ENCODE measurements at regions not wholly inside any gene's neighbourhood (a gene's known extent, or its start where the extent isn't known, plus 50 kb on each side); places are given as distances from the start of the nearest gene placed in this dataset.

- CTCF ChIA-PET, result no interaction called here
- Histone ChIP-seq H3K4me1 (no peaks in the 10 kb centered on the region), H3K36me3 (ENCODE audit: control insufficient read depth, insufficient read depth, low read length) (no peaks in the 10 kb centered on the region), H3K27me3 (replicated peaks; ENCODE audit: control insufficient read depth, insufficient read depth, low read length) (no peaks in the 10 kb centered on the region), H3K4me3 (ENCODE audit: low read depth, low read length) (no peak overlapping the region), H3K9me3 (no peaks in the 10 kb centered on the region)
- TF ChIP-seq CTCF (IDR thresholded peaks at IDR 0.05; ENCODE audit: insufficient read depth in 1 of 2, low read depth in 1 of 2, low read length in 1 of 2, severe bottlenecking in 1 of 2, unreplicated experiment in 1 of 2), result no peak
- POLR2A ChIA-PET, result no interaction called here
- intact Hi-C loops (cut with micrococcal nuclease; ENCODE audit: unreplicated experiment), result no loop called here
- no peak for DNase-seq
- H3K27ac Mint-ChIP-seq (ENCODE audit: unreplicated experiment), result no peak overlapping the region
- no peak overlapping the region for H3K4me3 Mint-ChIP-seq (ENCODE audit: unreplicated experiment)
- no peaks in the 10 kb centered on the region for H3K9me3 Mint-ChIP-seq (ENCODE audit: unreplicated experiment)
- H3K36me3 Mint-ChIP-seq (ENCODE audit: insufficient read depth, unreplicated experiment), result no peaks in the 10 kb centered on the region
- H3K4me1 Mint-ChIP-seq (ENCODE audit: low read depth, unreplicated experiment), result no peaks in the 10 kb centered on the region
- no TSS peak for BruUV-seq (replicated peaks)
- H3K27me3 Mint-ChIP-seq (ENCODE audit: insufficient read depth, unreplicated experiment), result peaks cover 3% of the 10 kb centered on the region
Observed at GRCh38 chr4:57220172-57220571, 110.0 kb upstream of the IGFBP7 start.

GRCh38 chr4:57219431-57219830 is 109.2 kb upstream of the IGFBP7 start:
- Mint-ChIP-seq H3K27ac (ENCODE audit: unreplicated experiment) (no peak overlapping the region), H3K9me3 (ENCODE audit: unreplicated experiment) (no peaks in the 10 kb centered on the region), H3K36me3 (ENCODE audit: insufficient read depth, unreplicated experiment) (no peaks in the 10 kb centered on the region), H3K4me1 (ENCODE audit: low read depth, unreplicated experiment) (no peaks in the 10 kb centered on the region), H3K27me3 (ENCODE audit: insufficient read depth, unreplicated experiment) (peaks cover 3% of the 10 kb centered on the region), H3K4me3 (ENCODE audit: unreplicated experiment) (no peak overlapping the region)
- Histone ChIP-seq H3K36me3 (ENCODE audit: control insufficient read depth, insufficient read depth, low read length) (no peaks in the 10 kb centered on the region), H3K4me3 (ENCODE audit: low read depth, low read length) (no peak overlapping the region), H3K27me3 (replicated peaks; ENCODE audit: control insufficient read depth, insufficient read depth, low read length) (no peaks in the 10 kb centered on the region), H3K9me3 (no peaks in the 10 kb centered on the region), H3K4me1 (no peaks in the 10 kb centered on the region)
- no peak for DNase-seq
- ChIA-PET POLR2A (no interaction called here), CTCF (no interaction called here)
- TF ChIP-seq CTCF (IDR thresholded peaks at IDR 0.05; ENCODE audit: insufficient read depth in 1 of 2, low read depth in 1 of 2, low read length in 1 of 2, severe bottlenecking in 1 of 2, unreplicated experiment in 1 of 2), result no peak
- BruUV-seq (replicated peaks), result no TSS peak
- intact Hi-C loops (cut with micrococcal nuclease; ENCODE audit: unreplicated experiment), result no loop called here

- CTCF ChIA-PET, result interaction anchor here (0.6 kb wide), 1 partner anchor 16 kb away, joined by 3 read pairs; no protein-coding TSS in a partner anchor
- no peak for TF ChIP-seq CTCF (IDR thresholded peaks at IDR 0.05; ENCODE audit: insufficient read depth in 1 of 2, low read depth in 1 of 2, low read length in 1 of 2, severe bottlenecking in 1 of 2, unreplicated experiment in 1 of 2)
- H3K4me3 Mint-ChIP-seq (ENCODE audit: unreplicated experiment), result no peak overlapping the region
- intact Hi-C loops (cut with micrococcal nuclease; ENCODE audit: unreplicated experiment), result no loop called here
- BruUV-seq (replicated peaks), result no TSS peak
- H3K4me1 Mint-ChIP-seq (ENCODE audit: low read depth, unreplicated experiment), result no peaks in the 10 kb centered on the region
- H3K36me3 Mint-ChIP-seq (ENCODE audit: insufficient read depth, unreplicated experiment), result no peaks in the 10 kb centered on the region
- no peaks in the 10 kb centered on the region for H3K9me3 ChIP-seq
- no peak for DNase-seq
- H3K27me3 ChIP-seq (replicated peaks; ENCODE audit: control insufficient read depth, insufficient read depth, low read length), result no peaks in the 10 kb centered on the region
- peaks cover 11% of the 10 kb centered on the region for H3K9me3 Mint-ChIP-seq (ENCODE audit: unreplicated experiment)
- POLR2A ChIA-PET, result no interaction called here
- H3K36me3 ChIP-seq (ENCODE audit: control insufficient read depth, insufficient read depth, low read length), result no peaks in the 10 kb centered on the region
- H3K4me3 ChIP-seq (ENCODE audit: low read depth, low read length), result no peak overlapping the region
- no peaks in the 10 kb centered on the region for H3K4me1 ChIP-seq
- peaks cover 13% of the 10 kb centered on the region for H3K27me3 Mint-ChIP-seq (ENCODE audit: insufficient read depth, unreplicated experiment)
- H3K27ac Mint-ChIP-seq (ENCODE audit: unreplicated experiment), result no peak overlapping the region
Observed at GRCh38 chr4:57214654-57215411, 104.6 kb upstream of the IGFBP7 start.

Measured in Caco-2 (cell line).